ENCODE measurements at regions not wholly inside any gene's neighbourhood (a gene's known extent, or its start where the extent isn't known, plus 50 kb on each side); places are given as distances from the start of the nearest gene placed in this dataset.
"Not testable (repeated sequence)": the region's sequence is repeated elsewhere in the genome, so short reads cannot be mapped to it uniquely, and the experiment has no call there.

DNA sequence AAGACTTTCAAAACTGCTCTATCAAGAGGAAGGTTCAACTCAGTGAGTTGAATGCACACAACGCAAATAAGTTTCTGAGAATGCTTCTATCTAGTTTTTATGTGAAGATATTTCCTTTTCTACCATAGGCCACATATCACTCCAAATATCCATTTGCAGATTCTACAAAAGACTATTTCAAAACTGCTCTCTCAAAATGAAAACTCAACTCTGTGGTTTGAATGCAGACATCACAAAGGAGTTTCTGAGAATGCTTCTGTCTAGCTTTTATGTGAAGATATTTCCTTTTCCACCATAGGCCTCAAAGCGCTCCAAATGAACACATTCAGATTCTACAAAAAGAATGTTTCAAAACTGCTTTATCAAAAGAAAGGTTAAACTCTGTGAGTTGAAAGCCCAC lies 1093.1 kb upstream of the DEFB115 start:
- intact Hi-C loops (cut with DNase I; ENCODE audit: low total_unique reads), result not testable (repeated sequence)

DNA sequence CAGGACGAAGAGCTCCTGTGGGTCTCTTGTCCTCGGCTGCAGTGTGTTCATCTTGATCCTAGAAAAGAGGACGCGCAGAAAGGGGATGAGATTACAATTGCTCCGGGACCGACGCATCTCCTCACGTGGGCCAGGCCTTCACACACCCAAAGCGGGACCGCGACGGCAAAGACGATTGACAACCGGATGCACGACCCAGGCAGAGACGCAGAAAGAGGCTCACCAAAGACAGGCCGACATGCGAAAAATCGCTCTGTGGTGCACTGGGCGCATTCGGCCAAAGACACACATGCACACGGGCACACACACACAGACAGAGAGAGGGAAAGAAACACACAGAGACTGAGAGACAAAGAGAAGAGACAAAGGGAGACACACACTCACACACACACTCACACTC lies 1089.9 kb upstream of the DEFB115 start:
- no peak for TF ChIP-seq POLR2A (IDR thresholded peaks at IDR 0.05)
- TF ChIP-seq, protein P1, sequence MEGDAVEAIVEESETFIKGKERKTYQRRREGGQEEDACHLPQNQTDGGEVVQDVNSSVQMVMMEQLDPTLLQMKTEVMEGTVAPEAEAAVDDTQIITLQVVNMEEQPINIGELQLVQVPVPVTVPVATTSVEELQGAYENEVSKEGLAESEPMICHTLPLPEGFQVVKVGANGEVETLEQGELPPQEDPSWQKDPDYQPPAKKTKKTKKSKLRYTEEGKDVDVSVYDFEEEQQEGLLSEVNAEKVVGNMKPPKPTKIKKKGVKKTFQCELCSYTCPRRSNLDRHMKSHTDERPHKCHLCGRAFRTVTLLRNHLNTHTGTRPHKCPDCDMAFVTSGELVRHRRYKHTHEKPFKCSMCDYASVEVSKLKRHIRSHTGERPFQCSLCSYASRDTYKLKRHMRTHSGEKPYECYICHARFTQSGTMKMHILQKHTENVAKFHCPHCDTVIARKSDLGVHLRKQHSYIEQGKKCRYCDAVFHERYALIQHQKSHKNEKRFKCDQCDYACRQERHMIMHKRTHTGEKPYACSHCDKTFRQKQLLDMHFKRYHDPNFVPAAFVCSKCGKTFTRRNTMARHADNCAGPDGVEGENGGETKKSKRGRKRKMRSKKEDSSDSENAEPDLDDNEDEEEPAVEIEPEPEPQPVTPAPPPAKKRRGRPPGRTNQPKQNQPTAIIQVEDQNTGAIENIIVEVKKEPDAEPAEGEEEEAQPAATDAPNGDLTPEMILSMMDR (IDR thresholded peaks at IDR 0.05), result no peak
- 92 to 93% methylated on average over 22 of the region's 22 CpGs for WGBS, 2 donors
- DNase-seq (ENCODE audit: low spot score in 2 of 2), result no peak
- H3K4me3 ChIP-seq (ENCODE audit: low read depth, poor library complexity, severe bottlenecking), result no peak overlapping the region
- intact Hi-C loops (cut with DNase I; ENCODE audit: low total_unique reads), result no loop called here

More for the DNA sequence above, 1093.1 kb upstream of the DEFB115 start:
- not testable (repeated sequence) for H3K4me3 ChIP-seq (ENCODE audit: low read depth, poor library complexity, severe bottlenecking); DNase-seq (ENCODE audit: low spot score in 2 of 2)
- 92 to 94% methylated on average over 2 of the region's 2 CpGs for whole genome bisulfite sequencing, 2 donors

DNA sequence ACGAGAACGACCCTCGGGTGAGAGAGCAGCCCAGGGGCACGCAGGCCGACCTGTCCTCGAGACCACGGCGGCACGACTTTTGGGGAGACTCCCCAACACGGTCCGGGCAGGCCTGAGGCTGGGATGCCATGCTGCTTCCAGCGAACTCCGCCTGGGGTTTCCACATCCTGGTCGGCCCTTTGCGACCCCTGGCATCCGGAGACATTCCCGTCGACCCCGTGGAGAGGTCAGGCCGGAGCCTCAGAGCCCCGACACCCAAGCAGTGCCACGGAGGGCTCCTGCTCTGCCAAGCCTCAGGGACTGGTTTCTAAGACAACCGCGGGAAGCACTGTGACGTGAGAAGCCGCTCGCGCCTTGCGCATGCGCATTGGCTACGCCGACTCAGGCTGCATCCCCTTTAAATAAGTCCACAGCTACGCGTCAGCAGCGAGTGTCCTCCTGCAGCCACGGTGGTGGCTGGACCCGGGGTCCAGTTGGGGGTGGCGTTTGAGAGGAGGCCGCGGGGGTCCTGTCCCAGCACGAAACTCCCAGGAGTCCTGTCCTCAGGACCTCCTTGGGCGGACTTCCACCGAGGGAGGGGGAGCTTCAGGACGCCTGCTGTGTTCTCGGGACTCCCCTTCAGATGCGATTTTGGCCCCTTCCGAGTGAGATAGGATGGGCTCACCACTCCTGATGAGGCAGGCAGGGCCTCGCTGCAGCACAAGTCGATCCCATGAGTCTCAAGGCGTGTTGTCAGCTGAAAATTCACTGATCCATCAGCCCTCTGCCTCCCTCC lies 1089.3 kb upstream of the DEFB115 start:
- no peak for DNase-seq (ENCODE audit: low spot score in 2 of 2)
- TF ChIP-seq, protein P1 (IDR thresholded peaks at IDR 0.05), result no peak
- no peak for TF ChIP-seq POLR2A (IDR thresholded peaks at IDR 0.05)
- H3K4me3 ChIP-seq (ENCODE audit: low read depth, poor library complexity, severe bottlenecking), result no peak overlapping the region
- intact Hi-C loops (cut with DNase I; ENCODE audit: low total_unique reads), result no loop called here
- WGBS, 2 donors, result 67 to 69% methylated on average over 26 to 30 of the region's 50 CpGs

DNA sequence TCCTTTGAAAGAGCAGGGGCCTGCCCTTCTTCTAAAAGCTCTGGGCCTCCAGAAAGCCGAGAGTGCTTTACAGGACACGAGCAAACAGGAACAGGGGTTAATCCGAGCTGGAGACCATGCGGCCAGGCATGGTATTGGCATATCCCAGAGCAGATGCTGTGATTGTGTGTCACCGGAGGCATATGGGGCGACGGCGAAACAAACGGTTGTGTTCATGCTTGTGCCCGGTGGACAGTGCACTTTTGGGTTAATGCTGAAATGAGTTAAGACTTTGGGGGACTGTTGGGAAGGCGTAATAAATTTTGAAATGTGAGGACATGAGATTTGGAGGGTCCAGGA lies 1088.7 kb upstream of the DEFB115 start:
- TF ChIP-seq, protein P1 (IDR thresholded peaks at IDR 0.05), result no peak
- no peak for TF ChIP-seq POLR2A (IDR thresholded peaks at IDR 0.05)
- WGBS, 2 donors, result 85 to 88% methylated on average over 11 of the region's 11 CpGs
- no peak for DNase-seq (ENCODE audit: low spot score in 2 of 2)
- intact Hi-C loops (cut with DNase I; ENCODE audit: low total_unique reads), result no loop called here
- H3K4me3 ChIP-seq (ENCODE audit: low read depth, poor library complexity, severe bottlenecking), result no peak overlapping the region

DNA sequence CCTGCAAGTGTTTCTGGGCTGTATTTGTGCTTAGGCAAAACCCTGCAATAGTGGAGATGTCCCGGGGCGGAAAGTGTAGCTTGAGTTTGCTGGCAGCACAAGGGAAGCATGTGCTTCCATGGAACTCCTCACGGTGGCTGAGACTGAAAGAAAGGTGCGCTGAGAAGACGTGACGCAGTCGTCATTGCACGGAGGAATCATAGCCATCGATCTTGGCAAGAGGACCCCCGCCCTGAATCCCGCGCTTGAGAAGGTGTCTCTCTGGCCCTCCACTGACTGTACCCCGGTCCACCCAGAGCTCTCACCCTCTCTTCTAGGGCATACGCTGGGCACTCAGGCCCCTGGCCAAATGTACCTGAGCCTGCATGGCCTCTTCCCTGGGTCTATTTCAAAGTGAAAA lies 1081.8 kb upstream of the DEFB115 start:
- 82 to 85% methylated on average over 14 of the region's 14 CpGs for WGBS, 2 donors
- DNase-seq (ENCODE audit: low spot score in 2 of 2), result no peak
- TF ChIP-seq POLR2A (IDR thresholded peaks at IDR 0.05), result no peak
- TF ChIP-seq, protein P1 (IDR thresholded peaks at IDR 0.05), result no peak
- intact Hi-C loops (cut with DNase I; ENCODE audit: low total_unique reads), result no loop called here
- H3K4me3 ChIP-seq (ENCODE audit: low read depth, poor library complexity, severe bottlenecking), result no peak overlapping the region

- H3K4me3 ChIP-seq (ENCODE audit: low read depth, poor library complexity, severe bottlenecking); intact Hi-C loops (cut with DNase I; ENCODE audit: low total_unique reads); DNase-seq (ENCODE audit: low spot score in 2 of 2): not testable (repeated sequence)
These were observed 1074.3 kb upstream of the DEFB115 start for GRCh38 chr20:30183124-30183523.

GRCh38 chr20:30191785-30192184 lies 1065.7 kb upstream of the DEFB115 start:
- H3K4me3 ChIP-seq (ENCODE audit: low read depth, poor library complexity, severe bottlenecking); intact Hi-C loops (cut with DNase I; ENCODE audit: low total_unique reads); DNase-seq (ENCODE audit: low spot score in 2 of 2): not testable (repeated sequence)

DNA sequence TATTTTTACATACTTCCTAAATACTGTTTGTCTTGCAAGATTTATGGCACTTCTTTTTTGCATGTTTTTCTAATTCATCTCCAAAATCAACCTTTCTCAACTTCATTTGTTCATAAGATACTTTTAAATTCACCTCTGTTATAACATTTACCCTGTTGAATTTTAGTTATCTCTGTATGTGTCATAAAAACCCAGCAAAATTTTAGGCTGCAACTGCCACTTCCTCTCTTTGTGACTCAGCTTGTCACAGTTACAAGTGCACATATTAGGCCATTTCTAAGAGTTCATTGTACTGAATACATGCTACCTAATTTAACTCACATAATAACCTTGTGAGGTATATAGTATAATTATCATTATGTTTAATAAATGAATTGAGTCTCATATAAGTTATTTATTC lies 1023.0 kb upstream of the DEFB115 start:
- H3K4me3 ChIP-seq (ENCODE audit: low read depth, poor library complexity, severe bottlenecking); DNase-seq (ENCODE audit: low spot score in 2 of 2); intact Hi-C loops (cut with DNase I; ENCODE audit: low total_unique reads): not testable (repeated sequence)

DNA sequence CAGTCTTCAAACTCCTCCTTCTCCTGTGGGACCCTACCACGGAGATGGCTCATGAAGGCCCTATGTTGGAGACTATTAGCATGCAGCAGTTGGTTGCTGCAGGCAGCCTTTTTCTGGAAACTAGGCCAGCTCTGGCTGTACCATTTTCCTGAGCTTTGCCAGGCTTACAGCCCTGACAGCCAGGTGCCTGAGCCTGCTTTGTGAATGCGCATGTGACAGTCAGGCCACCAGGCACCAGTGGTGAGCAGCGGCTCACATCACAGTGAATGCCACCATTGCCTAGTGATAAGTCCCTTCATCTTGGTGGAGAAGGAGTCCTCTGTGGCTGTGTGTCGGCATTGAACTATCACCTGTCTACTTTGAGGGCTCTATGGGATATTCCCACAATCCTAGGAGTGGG lies 982.4 kb upstream of the DEFB115 start:
- intact Hi-C loops (cut with DNase I; ENCODE audit: low total_unique reads); DNase-seq (ENCODE audit: low spot score in 2 of 2); H3K4me3 ChIP-seq (ENCODE audit: low read depth, poor library complexity, severe bottlenecking): not testable (repeated sequence)
- 88 to 96% methylated on average over 4 of the region's 4 CpGs for WGBS, 2 donors

Measured in lower leg skin (tissue), 4 donors.